HS-27A (cell line): ENCODE measurements at regions not wholly inside any gene's neighbourhood (a gene's known extent, or its start where the extent isn't known, plus 50 kb on each side); places are given as distances from the start of the nearest gene placed in this dataset.
"Not testable (repeated sequence)": the region's sequence is repeated elsewhere in the genome, so short reads cannot be mapped to it uniquely, and the experiment has no call there.

Experiments
- DNase-seq: peaks from one replicate; pipeline ENCODE4 v3.0.0-alpha.2; 2012; ENCODE audit warnings: low read depth, missing footprints

- DNase-seq, result peak; percentile 62
Measured at GRCh38 chr1:121573881-121574504, 389.2 kb downstream of the SRGAP2C start.

GRCh38 chr1:121574505-121574899 lies 389.7 kb downstream of the SRGAP2C start:
- DNase-seq, result not testable (repeated sequence)

- not testable (repeated sequence) for DNase-seq
Measured at GRCh38 chr1:121582898-121583297, 398.1 kb downstream of the SRGAP2C start.

- no peak for DNase-seq
Measured at GRCh38 chr1:121586369-121587229, 401.8 kb downstream of the SRGAP2C start.

- no peak for DNase-seq
Measured at GRCh38 chr1:121587230-121587569, 402.4 kb downstream of the SRGAP2C start.

- DNase-seq, result no peak
Measured at GRCh38 chr1:121587777-121588176, 403.0 kb downstream of the SRGAP2C start.

- DNase-seq, result no peak
Measured at GRCh38 chr1:121594096-121594495, 409.3 kb downstream of the SRGAP2C start.

- DNase-seq, result no peak
Measured at GRCh38 chr1:121595089-121595488, 410.3 kb downstream of the SRGAP2C start.

- DNase-seq, result not testable (repeated sequence)
Measured at GRCh38 chr1:121604843-121605444, 420.2 kb downstream of the SRGAP2C start.

GRCh38 chr1:121607499-121607898 lies 422.7 kb downstream of the SRGAP2C start:
- DNase-seq, result not testable (repeated sequence)
